Left ventricle myocardium inferior (tissue), 1 donor: ENCODE measurements at regions not wholly inside any gene's neighbourhood (a gene's known extent, or its start where the extent isn't known, plus 50 kb on each side); places are given as distances from the start of the nearest gene placed in this dataset.

Experiments
- DNase-seq: peaks from one replicate; pipeline ENCODE4 v3.0.0-alpha.2; 2020
- H3K27ac ChIP-seq: fragments of 200-600 bp; replicated peaks from 2 replicates; pipeline ENCODE4 v1.8.0; 2021
- H3K27me3 ChIP-seq: fragments of 200-600 bp; 2 replicates; pipeline ENCODE4 v1.8.0; 2021; ENCODE audit warnings: low read depth
- H3K36me3 ChIP-seq: fragments of 200-600 bp; 2 replicates; pipeline ENCODE4 v1.8.0; 2021
- H3K4me1 ChIP-seq: fragments of 200-600 bp; 2 replicates; pipeline ENCODE4 v1.8.0; 2021
- H3K4me3 ChIP-seq: fragments of 200-600 bp; 2 replicates; pipeline ENCODE4 v1.8.0; 2021; ENCODE audit warnings: mild to moderate bottlenecking, moderate library complexity
- H3K9me3 ChIP-seq: fragments of 200-600 bp; replicated peaks from 2 replicates; pipeline ENCODE4 v1.8.0; 2021
- intact Hi-C: fragments of 100-400 bp; cut with micrococcal nuclease; formaldehyde crosslinking; loops from one replicate; pipeline ENCODE4 v1.11.0; 2022
- TF ChIP-seq, protein P1 (sequence below): fragments of 200-600 bp; IDR thresholded peaks from 2 replicates; pipeline ENCODE4 v1.8.0; 2021; ENCODE audit warnings: antibody characterized with exemption, mild to moderate bottlenecking, borderline replicate concordance
- donor health status: DM: no; HTN: yes; CAD: no; lungs with severe emphysema.

DNA sequence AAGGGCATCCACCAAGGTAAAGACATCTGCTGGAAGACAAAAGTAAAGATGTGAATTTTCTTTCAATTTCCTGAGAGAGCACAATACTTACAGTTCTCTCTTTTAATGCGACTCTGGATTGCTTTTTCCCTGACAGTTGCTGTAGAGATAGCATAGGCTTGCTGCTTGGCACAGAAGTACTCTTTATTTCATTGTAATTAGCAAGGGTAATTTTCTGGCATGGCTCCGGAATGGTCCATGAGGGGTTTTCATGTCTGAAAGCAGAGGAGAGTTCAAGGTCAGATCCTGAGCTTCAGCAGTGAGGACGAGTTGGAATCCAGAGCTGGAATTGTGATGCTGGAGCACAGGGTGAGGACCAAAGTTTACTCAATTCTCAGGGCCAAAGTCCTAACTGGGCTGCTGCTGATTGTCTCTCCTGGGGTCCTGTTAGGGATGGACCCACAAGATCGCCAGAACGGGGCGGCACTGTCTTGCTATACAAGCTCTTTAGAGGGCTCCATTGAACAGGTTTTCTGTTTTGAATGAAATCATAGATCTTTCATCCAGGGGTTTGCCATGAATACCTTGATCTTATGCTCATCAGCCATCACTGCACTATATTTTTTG, 190.0 kb upstream of the MKI67 start:
- DNase-seq, result no peak
- H3K4me1 ChIP-seq, result no peaks in the 10 kb centered on the region

DNA sequence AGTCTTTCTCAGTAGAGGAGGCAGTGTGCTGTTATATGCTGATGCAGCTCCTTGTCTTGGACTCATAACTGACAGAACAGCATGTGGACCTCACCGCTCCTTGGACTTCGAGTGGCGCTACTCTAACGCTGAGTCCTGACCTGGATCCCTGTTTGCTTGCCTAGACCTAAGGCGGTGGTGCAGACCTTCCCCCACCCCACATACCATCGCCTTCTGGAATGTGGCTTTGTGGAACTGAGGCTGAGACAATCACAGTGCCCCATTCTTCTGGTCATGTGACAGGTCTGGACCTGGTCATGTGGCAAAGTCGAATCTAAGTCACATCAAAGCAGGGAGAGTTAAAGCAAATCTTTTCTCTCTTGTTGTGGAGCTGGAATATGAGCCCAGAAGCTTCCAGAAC, 190.7 kb upstream of the MKI67 start:
- Histone ChIP-seq H3K27me3 (peaks cover 54% of the 10 kb centered on the region), H3K4me1 (no peaks in the 10 kb centered on the region), H3K27ac (no peak overlapping the region), H3K4me3 (no peak overlapping the region), H3K36me3 (no peaks in the 10 kb centered on the region), H3K9me3 (no peaks in the 10 kb centered on the region)
- TF ChIP-seq, protein P1, sequence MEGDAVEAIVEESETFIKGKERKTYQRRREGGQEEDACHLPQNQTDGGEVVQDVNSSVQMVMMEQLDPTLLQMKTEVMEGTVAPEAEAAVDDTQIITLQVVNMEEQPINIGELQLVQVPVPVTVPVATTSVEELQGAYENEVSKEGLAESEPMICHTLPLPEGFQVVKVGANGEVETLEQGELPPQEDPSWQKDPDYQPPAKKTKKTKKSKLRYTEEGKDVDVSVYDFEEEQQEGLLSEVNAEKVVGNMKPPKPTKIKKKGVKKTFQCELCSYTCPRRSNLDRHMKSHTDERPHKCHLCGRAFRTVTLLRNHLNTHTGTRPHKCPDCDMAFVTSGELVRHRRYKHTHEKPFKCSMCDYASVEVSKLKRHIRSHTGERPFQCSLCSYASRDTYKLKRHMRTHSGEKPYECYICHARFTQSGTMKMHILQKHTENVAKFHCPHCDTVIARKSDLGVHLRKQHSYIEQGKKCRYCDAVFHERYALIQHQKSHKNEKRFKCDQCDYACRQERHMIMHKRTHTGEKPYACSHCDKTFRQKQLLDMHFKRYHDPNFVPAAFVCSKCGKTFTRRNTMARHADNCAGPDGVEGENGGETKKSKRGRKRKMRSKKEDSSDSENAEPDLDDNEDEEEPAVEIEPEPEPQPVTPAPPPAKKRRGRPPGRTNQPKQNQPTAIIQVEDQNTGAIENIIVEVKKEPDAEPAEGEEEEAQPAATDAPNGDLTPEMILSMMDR, result no peak
- intact Hi-C loops, result no loop called here
- no peak for DNase-seq

More for the DNA sequence above, 190.0 kb upstream of the MKI67 start:
- no peaks in the 10 kb centered on the region for H3K9me3 ChIP-seq
- intact Hi-C loops, result no loop called here
- H3K27me3 ChIP-seq, result peaks cover 55% of the 10 kb centered on the region
- no peak overlapping the region for H3K4me3 ChIP-seq
- H3K36me3 ChIP-seq, result no peaks in the 10 kb centered on the region
- TF ChIP-seq, protein P1, result no peak
- H3K27ac ChIP-seq, result no peak overlapping the region

DNA sequence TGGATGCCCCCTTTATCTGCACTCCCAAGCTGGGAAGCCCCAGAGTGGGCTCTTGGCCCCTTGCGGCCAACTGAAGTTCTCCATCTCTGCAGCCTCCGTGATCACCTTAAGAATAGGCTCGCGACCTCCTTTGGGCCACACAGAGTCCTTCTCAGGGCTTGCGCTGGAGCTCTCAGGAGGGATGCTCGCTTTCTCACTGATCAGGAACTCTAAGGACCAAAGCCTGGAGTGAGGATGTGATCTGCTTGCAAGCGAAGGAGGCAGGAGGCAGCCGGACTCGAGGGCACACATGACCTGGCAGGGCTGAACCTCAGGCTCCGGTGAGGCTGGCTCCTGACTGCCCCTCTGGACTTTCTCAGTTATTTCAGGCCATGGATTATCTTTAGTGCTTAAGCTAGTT, 192.1 kb upstream of the MKI67 start:
- H3K9me3 ChIP-seq, result no peaks in the 10 kb centered on the region
- peaks cover 56% of the 10 kb centered on the region for H3K27me3 ChIP-seq
- H3K36me3 ChIP-seq, result no peaks in the 10 kb centered on the region
- H3K27ac ChIP-seq, result no peak overlapping the region
- no peaks in the 10 kb centered on the region for H3K4me1 ChIP-seq
- TF ChIP-seq, protein P1, result no peak
- no peak for DNase-seq
- no peak overlapping the region for H3K4me3 ChIP-seq
- intact Hi-C loops, result no loop called here

DNA sequence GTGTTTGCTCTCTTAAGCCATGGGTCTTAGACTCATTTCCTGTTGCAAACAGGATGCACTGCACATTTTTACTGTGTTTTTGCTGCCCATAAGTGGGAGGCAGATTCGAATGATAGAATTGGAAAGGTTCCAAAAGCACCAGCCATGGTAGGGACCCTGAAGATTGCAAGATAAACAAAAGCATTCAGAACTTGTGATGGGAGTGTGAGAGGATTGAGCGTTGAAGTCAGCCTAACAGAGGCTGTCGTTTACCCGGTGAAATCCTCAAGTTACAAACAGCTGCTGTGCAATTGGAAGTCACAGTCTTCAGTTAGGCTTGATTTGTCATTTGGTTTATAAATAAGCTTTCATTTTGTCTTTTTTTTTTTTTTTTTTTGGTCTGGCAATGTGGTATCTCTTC, 192.7 kb upstream of the MKI67 start:
- TF ChIP-seq, protein P1, result no peak
- no peak overlapping the region for H3K4me3 ChIP-seq
- H3K36me3 ChIP-seq, result no peaks in the 10 kb centered on the region
- H3K27me3 ChIP-seq, result peaks cover 56% of the 10 kb centered on the region
- H3K4me1 ChIP-seq, result no peaks in the 10 kb centered on the region
- intact Hi-C loops, result no loop called here
- no peak for DNase-seq
- H3K27ac ChIP-seq, result no peak overlapping the region
- no peaks in the 10 kb centered on the region for H3K9me3 ChIP-seq

DNA sequence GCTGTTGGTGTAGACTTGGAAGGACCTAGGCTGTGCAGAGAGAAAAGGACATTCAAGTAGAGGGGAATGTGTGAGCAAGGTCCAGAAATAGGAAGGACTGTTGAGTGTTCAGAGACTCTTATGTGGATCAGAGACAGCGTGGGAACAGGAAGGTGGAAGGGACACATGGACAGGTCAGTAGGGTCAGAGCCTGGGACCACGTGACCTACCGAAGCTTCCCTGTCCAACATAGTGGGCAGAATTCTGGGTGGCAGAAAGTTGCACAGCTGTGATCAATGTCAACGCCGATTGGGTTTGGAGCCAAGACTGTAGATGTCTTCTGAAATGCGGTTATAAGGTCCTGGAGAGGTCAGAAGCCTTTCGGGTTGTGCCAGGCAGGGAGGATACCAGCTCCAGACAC, 195.9 kb upstream of the MKI67 start:
- H3K4me3 ChIP-seq, result no peak overlapping the region
- H3K27ac ChIP-seq, result no peak overlapping the region
- TF ChIP-seq, protein P1, result no peak
- no peaks in the 10 kb centered on the region for H3K36me3 ChIP-seq
- H3K4me1 ChIP-seq, result no peaks in the 10 kb centered on the region
- H3K27me3 ChIP-seq, result peaks cover 62% of the 10 kb centered on the region
- H3K9me3 ChIP-seq, result no peaks in the 10 kb centered on the region
- intact Hi-C loops, result no loop called here
- DNase-seq, result no peak
